Upper lobe of right lung (tissue), 1 donor: ENCODE measurements at regions not wholly inside any gene's neighbourhood (a gene's known extent, or its start where the extent isn't known, plus 50 kb on each side); places are given as distances from the start of the nearest gene placed in this dataset.

Experiments used
- ATAC-seq: fragments of 200-7000 bp; cut with Tn5 transposase; one replicate; pipeline ENCODE4 v1.9.1; 2020; ENCODE audit warnings: mild to moderate bottlenecking, moderate library complexity
- DNase-seq: peaks from one replicate; pipeline ENCODE4 v3.0.0-alpha.2; 2020
- H3K27ac ChIP-seq: fragments of 200-600 bp; one replicate; pipeline ENCODE4 v1.8.0; 2022
- H3K27me3 ChIP-seq: fragments of 200-600 bp; one replicate; pipeline ENCODE4 v1.8.0; 2022; ENCODE audit warnings: mild to moderate bottlenecking
- H3K36me3 ChIP-seq: fragments of 200-600 bp; one replicate; pipeline ENCODE4 v1.8.0; 2022
- H3K4me1 ChIP-seq: fragments of 200-600 bp; one replicate; pipeline ENCODE4 v1.8.0; 2022
- H3K4me3 ChIP-seq: fragments of 200-600 bp; one replicate; pipeline ENCODE4 v1.8.0; 2022; ENCODE audit warnings: mild to moderate bottlenecking
- H3K9me3 ChIP-seq: fragments of 200-600 bp; one replicate; pipeline ENCODE4 v1.8.0; 2022
- intact Hi-C: fragments of 100-400 bp; cut with DNase I; formaldehyde crosslinking; loops from one replicate; pipeline ENCODE4 v1.11.0; 2022
- TF ChIP-seq, protein P1 (sequence below): fragments of 200-600 bp; IDR thresholded peaks from one replicate; pipeline ENCODE4 v1.8.0; 2022; ENCODE audit warnings: antibody characterized with exemption
- donor health status: DM: no; HTN: yes; CAD: no; lungs with severe emphysema.

DNA sequence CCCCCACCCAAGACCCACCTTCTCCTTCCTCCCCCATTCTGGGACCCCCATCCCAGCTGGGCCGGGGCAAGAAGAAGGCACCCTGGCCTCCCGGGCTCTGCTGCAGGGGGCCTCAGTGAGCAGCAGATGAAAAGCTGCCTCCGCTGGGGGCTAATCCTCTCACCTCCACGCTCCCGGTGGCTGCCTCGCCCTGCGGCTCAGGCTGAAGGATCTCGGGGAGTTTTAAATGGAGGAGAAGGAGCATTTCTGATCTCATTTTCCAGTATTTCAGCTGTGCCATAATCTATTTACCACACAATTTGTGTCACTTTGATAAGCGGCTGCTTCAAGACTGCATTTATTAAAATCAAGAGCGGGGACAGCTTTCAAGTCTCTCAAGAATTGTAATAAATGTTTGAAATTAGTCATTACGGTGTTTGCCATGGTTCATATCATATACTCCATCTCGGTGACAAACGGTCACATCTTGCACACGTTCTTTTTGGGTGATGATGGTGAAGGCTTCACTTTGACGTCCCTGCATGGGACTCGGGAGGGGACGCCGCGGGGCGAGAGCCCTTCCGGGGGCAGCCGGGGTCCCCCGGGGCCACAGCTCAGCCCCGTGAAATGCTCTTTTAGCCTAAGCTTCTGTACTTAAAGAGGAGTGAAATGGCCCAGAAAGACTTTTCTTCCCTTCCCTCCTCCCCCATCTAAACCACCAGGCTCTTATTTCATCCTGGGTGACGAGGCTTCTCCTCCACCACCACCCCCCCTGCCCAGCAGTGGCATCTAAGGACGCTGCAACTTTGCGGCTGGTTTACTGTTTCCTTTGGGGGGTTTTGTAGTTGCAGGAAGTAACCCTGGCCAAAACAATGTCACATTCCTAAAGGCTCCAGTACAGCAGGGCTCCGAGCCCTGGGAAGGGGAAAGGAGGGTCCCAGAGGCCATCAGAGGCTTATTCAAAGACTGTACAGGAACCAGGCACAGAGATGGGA is 313.1 kb upstream of the TNRC6C start:
- Histone ChIP-seq H3K27me3 (peaks cover 11% of the 10 kb centered on the region), H3K36me3 (no peaks in the 10 kb centered on the region), H3K4me3 (no peak overlapping the region), H3K9me3 (no peaks in the 10 kb centered on the region), H3K27ac (no peak overlapping the region), H3K4me1 (no peaks in the 10 kb centered on the region)
- TF ChIP-seq, protein P1, sequence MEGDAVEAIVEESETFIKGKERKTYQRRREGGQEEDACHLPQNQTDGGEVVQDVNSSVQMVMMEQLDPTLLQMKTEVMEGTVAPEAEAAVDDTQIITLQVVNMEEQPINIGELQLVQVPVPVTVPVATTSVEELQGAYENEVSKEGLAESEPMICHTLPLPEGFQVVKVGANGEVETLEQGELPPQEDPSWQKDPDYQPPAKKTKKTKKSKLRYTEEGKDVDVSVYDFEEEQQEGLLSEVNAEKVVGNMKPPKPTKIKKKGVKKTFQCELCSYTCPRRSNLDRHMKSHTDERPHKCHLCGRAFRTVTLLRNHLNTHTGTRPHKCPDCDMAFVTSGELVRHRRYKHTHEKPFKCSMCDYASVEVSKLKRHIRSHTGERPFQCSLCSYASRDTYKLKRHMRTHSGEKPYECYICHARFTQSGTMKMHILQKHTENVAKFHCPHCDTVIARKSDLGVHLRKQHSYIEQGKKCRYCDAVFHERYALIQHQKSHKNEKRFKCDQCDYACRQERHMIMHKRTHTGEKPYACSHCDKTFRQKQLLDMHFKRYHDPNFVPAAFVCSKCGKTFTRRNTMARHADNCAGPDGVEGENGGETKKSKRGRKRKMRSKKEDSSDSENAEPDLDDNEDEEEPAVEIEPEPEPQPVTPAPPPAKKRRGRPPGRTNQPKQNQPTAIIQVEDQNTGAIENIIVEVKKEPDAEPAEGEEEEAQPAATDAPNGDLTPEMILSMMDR: no peak
- peak; percentile 11 for ATAC-seq
- peak; percentile 12 for DNase-seq
- intact Hi-C loops: no loop called here

DNA sequence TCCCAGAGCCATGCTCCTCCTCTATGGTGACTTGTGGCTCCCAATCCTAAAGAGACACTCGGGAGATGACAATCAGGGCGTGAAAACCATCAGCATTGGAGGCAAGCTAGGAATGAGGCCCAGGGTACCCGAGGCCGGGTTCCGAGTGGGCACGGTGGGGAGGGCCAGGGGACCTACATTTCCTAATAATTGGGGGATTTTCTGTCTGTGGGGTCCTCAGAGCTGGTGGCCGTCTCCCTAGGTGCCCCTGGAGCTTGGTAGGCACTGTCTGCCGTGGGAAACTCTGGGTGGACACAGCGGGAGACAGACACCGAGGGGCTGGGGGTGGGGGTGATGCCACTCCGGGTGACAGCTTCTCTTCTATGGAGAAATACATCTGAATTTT is 312.5 kb upstream of the TNRC6C start:
- Histone ChIP-seq H3K27ac (no peak overlapping the region), H3K4me3 (no peak overlapping the region), H3K36me3 (no peaks in the 10 kb centered on the region), H3K9me3 (no peaks in the 10 kb centered on the region), H3K4me1 (no peaks in the 10 kb centered on the region), H3K27me3 (peaks cover 11% of the 10 kb centered on the region)
- TF ChIP-seq, protein P1: no peak
- ATAC-seq (no peak), DNase-seq (peak; percentile 13)
- intact Hi-C loops: no loop called here

DNA sequence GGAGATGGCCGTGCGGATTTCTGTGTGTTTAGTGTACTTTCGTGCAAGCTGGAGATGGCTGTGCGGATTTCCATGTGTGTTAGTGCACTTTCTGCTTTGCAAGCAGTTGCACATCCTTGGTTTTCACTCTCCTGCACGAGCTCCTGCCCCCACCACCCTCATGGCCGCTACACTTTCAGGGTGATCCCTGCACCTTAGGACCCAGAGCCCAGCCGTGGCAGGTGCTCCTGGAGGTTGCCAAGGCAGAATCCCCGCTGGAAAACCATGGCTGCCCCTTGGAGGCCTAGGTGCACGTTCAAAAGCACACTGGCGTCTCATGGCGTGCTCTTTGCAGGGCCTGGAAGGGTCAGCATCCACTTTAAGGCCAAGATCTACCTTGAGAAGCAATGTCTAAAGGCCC is 311.0 kb upstream of the TNRC6C start:
- DNase-seq (peak; percentile 37), ATAC-seq (no peak)
- Histone ChIP-seq H3K9me3 (no peaks in the 10 kb centered on the region), H3K4me3 (no peak overlapping the region), H3K27ac (no peak overlapping the region), H3K36me3 (no peaks in the 10 kb centered on the region), H3K4me1 (no peaks in the 10 kb centered on the region), H3K27me3 (peaks cover 11% of the 10 kb centered on the region)
- intact Hi-C loops: no loop called here
- TF ChIP-seq, protein P1: no peak

DNA sequence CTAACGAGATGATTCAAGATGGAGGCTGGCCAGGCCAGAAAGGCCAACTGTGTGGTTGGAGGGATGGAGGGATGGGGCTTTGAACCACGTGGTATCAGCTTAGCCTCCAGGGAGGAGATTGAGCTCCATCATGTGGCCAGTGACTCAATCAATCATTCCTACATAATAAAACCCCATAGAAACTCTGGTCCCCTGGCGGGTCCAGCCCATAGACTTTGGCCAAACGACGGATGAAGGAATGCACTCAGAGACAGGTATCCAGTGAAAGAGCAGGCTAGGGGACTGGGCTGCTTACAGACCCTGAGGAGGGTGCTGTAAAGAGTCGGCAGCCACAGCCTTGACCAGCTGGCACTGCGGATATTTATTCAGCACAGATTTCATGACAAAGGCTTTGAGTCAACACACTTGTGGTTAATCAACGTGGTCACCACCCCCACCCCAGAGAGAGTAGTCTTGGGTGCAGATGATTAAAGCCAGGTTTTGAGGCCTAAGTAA is 308.7 kb upstream of the TNRC6C start:
- intact Hi-C loops: no loop called here
- Histone ChIP-seq H3K27me3 (peaks cover 11% of the 10 kb centered on the region), H3K36me3 (no peaks in the 10 kb centered on the region), H3K4me3 (no peak overlapping the region), H3K27ac (no peak overlapping the region), H3K4me1 (no peaks in the 10 kb centered on the region), H3K9me3 (no peaks in the 10 kb centered on the region)
- peak; percentile 20 for DNase-seq
- no peak for ATAC-seq
- TF ChIP-seq, protein P1: no peak

DNA sequence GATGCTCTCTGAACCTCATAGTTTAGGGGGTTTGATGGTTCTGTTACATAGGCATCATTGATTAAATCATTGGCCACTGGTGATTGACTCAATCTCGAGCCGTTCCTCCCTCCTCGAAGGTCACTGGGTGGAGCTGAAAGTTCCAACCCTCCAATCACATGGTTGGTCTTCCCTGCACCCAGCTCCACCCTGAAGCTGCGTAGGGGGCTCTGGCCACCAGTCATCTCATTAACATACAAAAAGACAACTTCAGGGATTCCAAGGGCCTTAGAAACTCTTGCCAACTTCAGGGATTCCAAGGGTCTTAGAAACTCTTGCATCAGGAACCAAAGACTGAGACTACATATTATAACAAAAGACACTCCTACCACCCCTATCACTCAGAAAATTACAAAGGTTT is 306.5 kb upstream of the TNRC6C start:
- H3K27ac ChIP-seq: no peak overlapping the region
- intact Hi-C loops: no loop called here
- no peaks in the 10 kb centered on the region for H3K4me1 ChIP-seq
- H3K36me3 ChIP-seq: no peaks in the 10 kb centered on the region
- H3K4me3 ChIP-seq: no peak overlapping the region
- TF ChIP-seq, protein P1: no peak
- H3K9me3 ChIP-seq: no peaks in the 10 kb centered on the region
- H3K27me3 ChIP-seq: peaks cover 14% of the 10 kb centered on the region
- DNase-seq (peak; percentile 9), ATAC-seq (no peak)
